Esophagus squamous epithelium (tissue), 4 donors: ENCODE measurements at regions not wholly inside any gene's neighbourhood (a gene's known extent, or its start where the extent isn't known, plus 50 kb on each side); places are given as distances from the start of the nearest gene placed in this dataset.

Experiments used
- CTCF ChIP-seq, 6 experiments: fragments of 450-650 bp in 4 of 6; fragments of 200-600 bp in 2 of 6; sonication (generic) in 2 of 6; IDR thresholded peaks; one replicate each; pipeline ENCODE4 v1.5.1; 2016 to 2019; ENCODE audit warnings: antibody characterized with exemption in 6 of 6, mild to moderate bottlenecking in 4 of 6, moderate library complexity in 4 of 6
- POLR2A ChIP-seq, 4 donors: fragments of 450-650 bp; IDR thresholded peaks; one replicate each; pipeline ENCODE4 v1.6.1; 2017; ENCODE audit warnings: antibody characterized with exemption in 4 of 4, mild to moderate bottlenecking in 4 of 4, moderate library complexity in 3 of 4

GRCh38 chr5:119811458-119811857 is 182.1 kb downstream of the FAM170A start:
- TF ChIP-seq CTCF (IDR thresholded peaks at IDR 0.05) (no peak), POLR2A (IDR thresholded peaks at IDR 0.05) (no peak)
